Suprapubic skin (tissue), 4 donors: ENCODE measurements at regions not wholly inside any gene's neighbourhood (a gene's known extent, or its start where the extent isn't known, plus 50 kb on each side); places are given as distances from the start of the nearest gene placed in this dataset.

Source experiments
- DNase-seq, 2 donors: peaks; one replicate each; pipeline ENCODE4 v3.0.0-alpha.2; 2019; ENCODE audit warnings: low spot score in 2 of 2
- H3K27ac ChIP-seq: fragments of 200-600 bp; sonication (generic); one replicate; pipeline ENCODE4 v1.5.1; 2019
- H3K27me3 ChIP-seq: fragments of 200-600 bp; sonication (generic); one replicate; pipeline ENCODE4 v1.5.1; 2019
- H3K36me3 ChIP-seq: fragments of 200-600 bp; sonication (generic); one replicate; pipeline ENCODE4 v1.5.1; 2019
- H3K4me1 ChIP-seq: fragments of 200-600 bp; sonication (generic); one replicate; pipeline ENCODE4 v1.5.1; 2019
- H3K4me3 ChIP-seq: fragments of 200-600 bp; sonication (generic); one replicate; pipeline ENCODE4 v1.5.1; 2019; ENCODE audit warnings: mild to moderate bottlenecking
- H3K9me3 ChIP-seq: fragments of 200-600 bp; sonication (generic); one replicate; pipeline ENCODE4 v1.5.1; 2019
- CTCF ChIP-seq, 2 donors: fragments of 200-600 bp in 1 of 2; fragments of 450-650 bp in 1 of 2; sonication (generic) in 1 of 2; IDR thresholded peaks; one replicate each; pipeline ENCODE4 v1.5.1; 2016 to 2019; ENCODE audit warnings: antibody characterized with exemption in 2 of 2, mild to moderate bottlenecking in 1 of 2, moderate library complexity in 1 of 2
- EP300 ChIP-seq: sonication (generic); formaldehyde crosslinking; IDR thresholded peaks from one replicate; pipeline ENCODE4 v1.6.1; 2017; ENCODE audit warnings: antibody characterized with exemption
- POLR2A ChIP-seq, 2 donors: fragments of 450-650 bp; IDR thresholded peaks; one replicate each; pipeline ENCODE4 v1.6.1; 2017; ENCODE audit warnings: antibody characterized with exemption in 2 of 2, mild to moderate bottlenecking in 2 of 2, moderate library complexity in 2 of 2
- POLR2AphosphoS5 ChIP-seq, 3 donors: sonication (generic); formaldehyde crosslinking; IDR thresholded peaks; one replicate each; pipeline ENCODE4 v1.6.1; 2017; ENCODE audit warnings: antibody characterized with exemption in 3 of 3
- WGBS: methylation state at CpG from one replicate; pipeline ENCODE4 v1.1.5; 2018; 5-methylcytosine and 5-hydroxymethylcytosine counted together

- TF ChIP-seq EP300 (no peak), POLR2AphosphoS5 (IDR thresholded peaks at IDR 0.05) (no peak), CTCF (IDR thresholded peaks at IDR 0.05) (no peak), POLR2A (IDR thresholded peaks at IDR 0.05) (no peak)
- no peaks in the 10 kb centered on the region for H3K4me1 ChIP-seq
- DNase-seq, result no peak
- H3K4me3 ChIP-seq, result no peak overlapping the region
- H3K9me3 ChIP-seq, result no peaks in the 10 kb centered on the region
- no peaks in the 10 kb centered on the region for H3K36me3 ChIP-seq
- no peaks in the 10 kb centered on the region for H3K27me3 ChIP-seq
- 22% methylated on average over 6 of the region's 6 CpGs for WGBS
- no peak overlapping the region for H3K27ac ChIP-seq
Measured at GRCh38 chr18:1014509-1014908, 109.8 kb downstream of the ADCYAP1 start.

- Histone ChIP-seq H3K36me3 (no peaks in the 10 kb centered on the region), H3K4me3 (no peak overlapping the region), H3K27me3 (no peaks in the 10 kb centered on the region), H3K4me1 (no peaks in the 10 kb centered on the region), H3K9me3 (no peaks in the 10 kb centered on the region), H3K27ac (no peak overlapping the region)
- TF ChIP-seq CTCF (IDR thresholded peaks at IDR 0.05) (no peak), EP300 (no peak), POLR2A (IDR thresholded peaks at IDR 0.05) (no peak), POLR2AphosphoS5 (IDR thresholded peaks at IDR 0.05) (no peak)
- no peak for DNase-seq
Measured at GRCh38 chr18:1014951-1015624, 110.4 kb downstream of the ADCYAP1 start.

GRCh38 chr18:1015777-1016176, 111.1 kb downstream of the ADCYAP1 start:
- no peak for DNase-seq
- Histone ChIP-seq H3K4me3 (no peak overlapping the region), H3K27ac (no peak overlapping the region), H3K4me1 (no peaks in the 10 kb centered on the region), H3K27me3 (no peaks in the 10 kb centered on the region), H3K36me3 (no peaks in the 10 kb centered on the region), H3K9me3 (no peaks in the 10 kb centered on the region)
- TF ChIP-seq EP300 (no peak), POLR2A (IDR thresholded peaks at IDR 0.05) (no peak), CTCF (IDR thresholded peaks at IDR 0.05) (no peak), POLR2AphosphoS5 (IDR thresholded peaks at IDR 0.05) (no peak)
- WGBS, result 49% methylated on average over 2 of the region's 2 CpGs

- no peak for DNase-seq
- TF ChIP-seq POLR2A (IDR thresholded peaks at IDR 0.05) (no peak), EP300 (no peak), POLR2AphosphoS5 (IDR thresholded peaks at IDR 0.05) (no peak), CTCF (IDR thresholded peaks at IDR 0.05) (no peak)
- no peak overlapping the region for H3K4me3 ChIP-seq
- no peaks in the 10 kb centered on the region for H3K9me3 ChIP-seq
- no peaks in the 10 kb centered on the region for H3K27me3 ChIP-seq
- H3K36me3 ChIP-seq, result no peaks in the 10 kb centered on the region
- no peaks in the 10 kb centered on the region for H3K4me1 ChIP-seq
- 53% methylated on average over 8 of the region's 8 CpGs for WGBS
- H3K27ac ChIP-seq, result no peak overlapping the region
Measured at GRCh38 chr18:1017227-1018058, 112.8 kb downstream of the ADCYAP1 start.

DNA sequence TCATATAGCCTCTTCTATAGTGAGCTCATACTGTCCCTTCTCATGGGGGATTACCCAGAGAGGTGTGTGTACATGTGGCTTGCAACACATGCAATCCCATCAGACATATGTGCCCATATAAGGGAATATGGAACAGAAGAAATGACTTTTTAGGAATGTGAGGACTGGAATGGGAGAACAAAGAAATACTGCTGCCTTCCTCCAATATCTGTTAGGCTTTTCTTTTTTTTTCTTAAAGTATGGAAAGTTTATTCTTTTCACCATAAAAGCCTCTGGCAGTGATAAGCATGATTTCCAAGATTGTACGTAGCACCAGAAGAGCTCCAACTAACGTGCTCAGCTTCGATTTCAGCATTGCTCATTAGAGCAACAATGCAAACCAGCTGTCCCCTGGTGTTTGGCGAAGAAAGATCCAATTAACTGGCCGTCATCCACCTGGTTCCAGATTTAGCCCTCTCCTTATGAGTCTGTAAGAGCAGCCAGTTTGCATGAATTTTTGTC, 113.6 kb downstream of the ADCYAP1 start:
- no peak for DNase-seq
- H3K27ac ChIP-seq, result no peak overlapping the region
- WGBS, result 51% methylated on average over 5 of the region's 5 CpGs
- no peaks in the 10 kb centered on the region for H3K9me3 ChIP-seq
- H3K4me3 ChIP-seq, result no peak overlapping the region
- no peaks in the 10 kb centered on the region for H3K4me1 ChIP-seq
- no peaks in the 10 kb centered on the region for H3K36me3 ChIP-seq
- H3K27me3 ChIP-seq, result no peaks in the 10 kb centered on the region
- no peak for TF ChIP-seq POLR2AphosphoS5 (IDR thresholded peaks at IDR 0.05)
- TF ChIP-seq POLR2A (IDR thresholded peaks at IDR 0.05), result no peak
- TF ChIP-seq EP300, result no peak
- no peak for TF ChIP-seq CTCF (IDR thresholded peaks at IDR 0.05)
